LNCAP (cell line): ENCODE measurements at regions not wholly inside any gene's neighbourhood (a gene's known extent, or its start where the extent isn't known, plus 50 kb on each side); places are given as distances from the start of the nearest gene placed in this dataset.

Experiments
- CTCF ChIP-seq: fragments of 450-650 bp; IDR thresholded peaks from 2 replicates; pipeline ENCODE4 v1.5.1; 2017; ENCODE audit warnings: mild to moderate bottlenecking

GRCh38 chr5:114949756-114950155 is 220.0 kb downstream of the TRIM36 start:
- TF ChIP-seq CTCF = no peak

GRCh38 chr5:114948986-114949621 is 220.6 kb downstream of the TRIM36 start:
- no peak for TF ChIP-seq CTCF

- TF ChIP-seq CTCF = no peak
Measured at GRCh38 chr5:114948363-114948762, 221.3 kb downstream of the TRIM36 start.

GRCh38 chr5:114940709-114941108 is 229.0 kb downstream of the TRIM36 start:
- TF ChIP-seq CTCF = no peak

GRCh38 chr5:114935490-114935889 is 234.2 kb downstream of the TRIM36 start:
- no peak for TF ChIP-seq CTCF

- no peak for TF ChIP-seq CTCF
Measured at GRCh38 chr5:114928644-114929462, 240.9 kb downstream of the TRIM36 start.

- no peak for TF ChIP-seq CTCF
Measured at GRCh38 chr5:114924769-114925168, 244.9 kb downstream of the TRIM36 start.
